ENCODE measurements at regions not wholly inside any gene's neighbourhood (a gene's known extent, or its start where the extent isn't known, plus 50 kb on each side); places are given as distances from the start of the nearest gene placed in this dataset.

DNA sequence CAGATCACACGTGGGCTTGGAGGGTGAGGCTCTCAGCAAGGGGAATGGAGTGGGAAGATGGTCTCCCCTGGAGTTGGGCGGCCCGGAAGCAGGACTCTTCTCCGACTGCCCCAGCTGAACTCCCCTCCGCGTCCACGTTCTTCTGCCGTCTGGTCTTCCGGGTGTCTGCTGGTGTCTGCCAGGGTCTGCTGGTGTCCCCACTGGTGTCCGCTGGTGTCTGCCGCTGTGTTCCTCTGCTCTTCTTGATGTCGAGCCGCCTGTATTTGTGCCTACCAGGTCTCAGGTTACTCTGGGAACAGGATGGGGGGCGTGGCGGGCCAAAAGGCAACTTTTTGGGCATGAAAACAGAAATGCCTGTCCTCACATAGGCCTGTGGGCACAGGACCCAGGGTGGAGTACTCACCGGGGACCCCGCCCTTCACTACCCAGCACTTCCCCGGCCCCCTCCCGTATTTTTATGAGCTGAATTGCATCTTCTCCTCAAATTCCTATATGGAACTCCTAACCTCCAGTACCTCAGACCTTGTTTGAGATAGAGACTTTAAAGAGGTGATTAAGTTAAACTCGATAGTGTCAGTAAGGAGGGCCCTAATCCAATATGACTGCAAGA lies 675.4 kb downstream of the SEMA5A start:
- TF ChIP-seq POLR2A (IDR thresholded peaks at IDR 0.05; ENCODE audit: low read length) (no peak), GATA1 (IDR thresholded peaks at IDR 0.05; ENCODE audit: low read depth, low read length) (no peak)
